SK-N-SH treated with all-trans-retinoic acid at 6 μM for 48 hours (cell line): ENCODE measurements at regions not wholly inside any gene's neighbourhood (a gene's known extent, or its start where the extent isn't known, plus 50 kb on each side); places are given as distances from the start of the nearest gene placed in this dataset.

Experiments
- GLIS3 ChIP-seq: fragments of 250-450 bp; sonication (Bioruptor Pico); IDR thresholded peaks from 2 replicates; pipeline ENCODE4 v1.5.0; 2020; ENCODE audit warnings: mild to moderate bottlenecking, moderate library complexity
- ZNF70 ChIP-seq: fragments of 450-650 bp; formaldehyde crosslinking; IDR thresholded peaks from 2 replicates; pipeline ENCODE4 v1.5.0; 2020; ENCODE audit warnings: mild to moderate bottlenecking, moderate library complexity
- TF ChIP-seq, protein P1 (sequence below): fragments of 250-450 bp; sonication (Bioruptor Pico); IDR thresholded peaks from 2 replicates; pipeline ENCODE4 v1.5.1; 2020; ENCODE audit warnings: low read depth, mild to moderate bottlenecking, moderate library complexity
- TF ChIP-seq, protein P2 (sequence below): fragments of 250-450 bp; sonication (Bioruptor Pico); IDR thresholded peaks from 2 replicates; pipeline ENCODE4 v1.5.0; 2020; ENCODE audit warnings: mild to moderate bottlenecking, moderate library complexity

DNA sequence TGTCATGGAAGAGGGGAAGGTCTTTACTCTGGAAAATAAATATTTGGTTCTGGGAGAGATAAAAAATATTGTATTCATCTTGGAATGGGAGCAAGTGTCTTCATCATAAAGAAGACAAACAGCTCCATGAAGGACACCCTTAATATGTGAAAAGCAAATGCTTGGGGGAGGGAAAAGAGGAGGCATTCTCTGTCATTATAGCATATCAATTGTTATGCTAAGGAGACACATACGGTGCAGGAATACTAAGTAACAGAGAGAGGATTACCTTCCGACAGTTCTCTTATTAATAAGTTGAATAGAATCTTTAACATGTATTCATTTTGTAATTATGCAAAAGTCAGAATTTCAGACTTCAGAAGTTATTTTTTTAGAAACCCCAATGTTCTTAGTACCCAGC, 634.4 kb downstream of the UTRN start:
- TF ChIP-seq, protein P1, sequence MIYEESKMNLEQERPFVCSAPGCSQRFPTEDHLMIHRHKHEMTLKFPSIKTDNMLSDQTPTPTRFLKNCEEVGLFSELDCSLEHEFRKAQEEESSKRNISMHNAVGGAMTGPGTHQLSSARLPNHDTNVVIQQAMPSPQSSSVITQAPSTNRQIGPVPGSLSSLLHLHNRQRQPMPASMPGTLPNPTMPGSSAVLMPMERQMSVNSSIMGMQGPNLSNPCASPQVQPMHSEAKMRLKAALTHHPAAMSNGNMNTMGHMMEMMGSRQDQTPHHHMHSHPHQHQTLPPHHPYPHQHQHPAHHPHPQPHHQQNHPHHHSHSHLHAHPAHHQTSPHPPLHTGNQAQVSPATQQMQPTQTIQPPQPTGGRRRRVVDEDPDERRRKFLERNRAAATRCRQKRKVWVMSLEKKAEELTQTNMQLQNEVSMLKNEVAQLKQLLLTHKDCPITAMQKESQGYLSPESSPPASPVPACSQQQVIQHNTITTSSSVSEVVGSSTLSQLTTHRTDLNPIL (CRISPR knock-in tag), result no peak
- TF ChIP-seq GLIS3 (no peak), ZNF70 (CRISPR knock-in tag) (no peak)
- TF ChIP-seq, protein P2, sequence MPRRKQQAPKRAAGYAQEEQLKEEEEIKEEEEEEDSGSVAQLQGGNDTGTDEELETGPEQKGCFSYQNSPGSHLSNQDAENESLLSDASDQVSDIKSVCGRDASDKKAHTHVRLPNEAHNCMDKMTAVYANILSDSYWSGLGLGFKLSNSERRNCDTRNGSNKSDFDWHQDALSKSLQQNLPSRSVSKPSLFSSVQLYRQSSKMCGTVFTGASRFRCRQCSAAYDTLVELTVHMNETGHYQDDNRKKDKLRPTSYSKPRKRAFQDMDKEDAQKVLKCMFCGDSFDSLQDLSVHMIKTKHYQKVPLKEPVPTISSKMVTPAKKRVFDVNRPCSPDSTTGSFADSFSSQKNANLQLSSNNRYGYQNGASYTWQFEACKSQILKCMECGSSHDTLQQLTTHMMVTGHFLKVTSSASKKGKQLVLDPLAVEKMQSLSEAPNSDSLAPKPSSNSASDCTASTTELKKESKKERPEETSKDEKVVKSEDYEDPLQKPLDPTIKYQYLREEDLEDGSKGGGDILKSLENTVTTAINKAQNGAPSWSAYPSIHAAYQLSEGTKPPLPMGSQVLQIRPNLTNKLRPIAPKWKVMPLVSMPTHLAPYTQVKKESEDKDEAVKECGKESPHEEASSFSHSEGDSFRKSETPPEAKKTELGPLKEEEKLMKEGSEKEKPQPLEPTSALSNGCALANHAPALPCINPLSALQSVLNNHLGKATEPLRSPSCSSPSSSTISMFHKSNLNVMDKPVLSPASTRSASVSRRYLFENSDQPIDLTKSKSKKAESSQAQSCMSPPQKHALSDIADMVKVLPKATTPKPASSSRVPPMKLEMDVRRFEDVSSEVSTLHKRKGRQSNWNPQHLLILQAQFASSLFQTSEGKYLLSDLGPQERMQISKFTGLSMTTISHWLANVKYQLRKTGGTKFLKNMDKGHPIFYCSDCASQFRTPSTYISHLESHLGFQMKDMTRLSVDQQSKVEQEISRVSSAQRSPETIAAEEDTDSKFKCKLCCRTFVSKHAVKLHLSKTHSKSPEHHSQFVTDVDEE (CRISPR knock-in tag), result no peak
